Activated CD4-positive, alpha-beta memory T cell treated with anti-CD3 and anti-CD28 coated beads for 36 hours (primary cell): ENCODE measurements at regions not wholly inside any gene's neighbourhood (a gene's known extent, or its start where the extent isn't known, plus 50 kb on each side); places are given as distances from the start of the nearest gene placed in this dataset.

Experiments used
- CTCF ChIA-PET: fragments of 350-600 bp; sonication (Branson Sonifier 250); formaldehyde crosslinking; loops from one replicate; lab custom pipeline; 2021; ENCODE audit warnings: antibody characterized with exemption, inconsistent platforms; lab: Charles Lee
- POLR2A ChIA-PET: fragments of 350-600 bp; sonication (Branson Sonifier 250); formaldehyde crosslinking; loops from one replicate; lab custom pipeline; 2021; ENCODE audit warnings: antibody characterized with exemption; lab: Charles Lee
- DNase-seq: peaks from one replicate; pipeline ENCODE4 v3.0.0-alpha.2; 2020
- H3K27ac Mint-ChIP-seq: one replicate; pipeline ENCODE4 v1.8.0; 2021; ENCODE audit warnings: mixed read lengths
- H3K27me3 Mint-ChIP-seq: one replicate; pipeline ENCODE4 v1.8.0; 2021; ENCODE audit warnings: mixed read lengths
- H3K36me3 Mint-ChIP-seq: one replicate; pipeline ENCODE4 v1.8.0; 2021; ENCODE audit warnings: mixed read lengths
- H3K4me1 Mint-ChIP-seq: one replicate; pipeline ENCODE4 v1.8.0; 2021; ENCODE audit warnings: low read depth, mixed read lengths
- H3K4me3 Mint-ChIP-seq: one replicate; pipeline ENCODE4 v1.8.0; 2021; ENCODE audit warnings: mild to moderate bottlenecking, mixed read lengths
- H3K9me3 Mint-ChIP-seq: one replicate; pipeline ENCODE4 v1.8.0; 2021; ENCODE audit warnings: mixed read lengths
- intact Hi-C: fragments of 100-400 bp; cut with micrococcal nuclease; formaldehyde crosslinking; loops from one replicate; pipeline ENCODE4 v1.15.1; 2023

DNA sequence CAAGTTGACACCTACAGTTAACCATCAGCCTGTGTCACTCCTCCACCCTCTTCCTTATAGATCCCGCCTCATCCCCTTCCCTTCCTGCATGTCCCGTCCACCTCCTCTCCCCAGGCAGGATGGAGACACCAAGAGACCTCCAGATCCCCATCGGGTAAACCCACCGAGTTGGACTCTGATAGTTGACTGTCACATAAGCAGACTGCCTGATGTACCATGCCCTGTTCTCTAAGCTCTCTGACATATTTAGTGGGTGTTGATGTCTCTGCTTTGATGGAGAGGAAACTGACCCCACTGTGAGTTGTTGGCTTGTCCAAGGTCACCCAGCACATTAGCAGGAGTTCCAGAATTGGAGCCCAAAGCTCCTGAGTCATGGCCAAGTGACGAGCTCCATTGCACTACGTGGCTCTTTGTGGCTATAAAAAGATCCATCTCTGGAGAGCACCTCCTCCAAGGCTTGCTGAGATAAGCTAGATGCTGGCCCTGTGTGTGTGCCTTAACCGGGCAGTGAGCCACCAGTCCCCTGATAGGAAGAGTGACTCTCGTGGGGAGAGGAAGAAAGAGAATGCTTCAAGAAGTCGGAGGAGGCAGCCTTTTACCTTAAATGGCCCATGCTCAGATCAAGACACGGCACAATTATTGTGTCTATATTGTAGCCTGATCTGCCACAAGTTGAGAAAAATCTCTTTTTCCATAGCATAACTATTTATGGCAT lies 236.0 kb upstream of the ECI2 start:
- POLR2A ChIA-PET, result no interaction called here
- no peak for DNase-seq
- Mint-ChIP-seq H3K9me3 (no peaks in the 10 kb centered on the region), H3K27me3 (peaks cover 6% of the 10 kb centered on the region), H3K27ac (no peak overlapping the region), H3K36me3 (no peaks in the 10 kb centered on the region), H3K4me1 (no peaks in the 10 kb centered on the region), H3K4me3 (no peak overlapping the region)
- intact Hi-C loops, result no loop called here
- CTCF ChIA-PET, result no interaction called here

DNA sequence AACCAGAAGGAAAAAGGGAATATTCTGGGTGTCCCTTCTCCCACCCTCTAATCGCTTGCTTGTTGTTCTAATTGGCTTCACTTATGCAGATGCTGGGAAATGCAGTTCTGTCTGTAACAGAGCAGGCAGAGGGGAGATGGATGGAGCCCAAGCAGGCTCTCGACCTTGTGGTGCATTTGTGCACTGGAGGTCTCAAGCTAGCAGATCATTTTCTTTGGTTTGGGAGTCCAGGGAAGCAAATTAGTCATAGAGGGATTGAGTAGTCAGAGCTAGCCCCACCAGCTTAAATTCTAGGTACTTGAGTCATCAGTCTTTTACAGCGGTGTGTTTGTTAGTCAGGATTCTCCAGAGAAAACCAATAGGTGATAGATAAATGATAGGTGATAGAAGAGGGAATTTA lies 234.7 kb upstream of the ECI2 start:
- Mint-ChIP-seq H3K4me1 (no peaks in the 10 kb centered on the region), H3K4me3 (no peak overlapping the region), H3K27me3 (peaks cover 7% of the 10 kb centered on the region), H3K27ac (no peak overlapping the region), H3K9me3 (no peaks in the 10 kb centered on the region), H3K36me3 (no peaks in the 10 kb centered on the region)
- intact Hi-C loops, result no loop called here
- ChIA-PET CTCF (no interaction called here), POLR2A (no interaction called here)
- DNase-seq, result no peak

DNA sequence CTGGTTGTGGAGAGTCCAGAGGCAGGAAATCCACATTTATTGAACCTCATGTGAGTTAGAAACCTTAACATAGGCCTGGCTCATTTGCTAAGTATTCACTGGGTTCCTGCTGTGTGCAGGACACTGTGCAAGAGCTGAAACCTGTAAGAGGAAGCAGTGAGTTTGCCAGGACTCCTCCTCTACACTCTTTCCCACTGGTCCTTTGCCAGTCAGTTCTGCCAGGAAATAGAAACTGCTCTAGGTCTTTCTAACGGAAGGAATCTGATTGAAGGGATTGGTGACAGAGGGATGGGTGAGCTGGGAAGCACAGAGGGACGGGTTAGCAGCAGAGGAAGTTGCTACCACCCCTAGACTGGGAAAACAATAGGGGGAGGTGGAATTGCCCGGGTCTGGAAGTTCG lies 234.2 kb upstream of the ECI2 start:
- no peak for DNase-seq
- Mint-ChIP-seq H3K27me3 (peaks cover 7% of the 10 kb centered on the region), H3K27ac (no peak overlapping the region), H3K4me1 (no peaks in the 10 kb centered on the region), H3K9me3 (no peaks in the 10 kb centered on the region), H3K36me3 (no peaks in the 10 kb centered on the region), H3K4me3 (no peak overlapping the region)
- POLR2A ChIA-PET, result no interaction called here
- intact Hi-C loops, result no loop called here
- CTCF ChIA-PET, result no interaction called here

DNA sequence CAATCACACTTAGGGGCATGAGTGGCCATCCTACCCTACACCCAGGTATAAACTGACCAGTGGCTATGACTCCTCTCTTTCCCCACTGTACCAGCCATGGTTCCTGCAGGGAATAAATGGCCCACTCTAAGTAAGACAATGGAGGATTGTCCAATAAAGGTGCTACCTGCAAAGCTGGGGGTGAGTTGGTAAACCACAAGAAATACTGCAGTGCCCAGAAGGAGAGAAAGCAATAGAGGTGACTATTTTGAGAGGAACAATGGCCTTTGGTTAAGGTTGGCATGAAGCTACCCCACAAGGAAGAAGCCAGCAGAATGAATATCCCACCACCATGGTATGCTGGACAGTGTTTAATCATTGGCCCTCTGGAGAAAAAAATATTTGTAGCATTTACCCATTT lies 233.3 kb upstream of the ECI2 start:
- Mint-ChIP-seq H3K36me3 (no peaks in the 10 kb centered on the region), H3K9me3 (no peaks in the 10 kb centered on the region), H3K4me3 (no peak overlapping the region), H3K27me3 (peaks cover 6% of the 10 kb centered on the region), H3K27ac (no peak overlapping the region), H3K4me1 (no peaks in the 10 kb centered on the region)
- DNase-seq, result no peak
- POLR2A ChIA-PET, result no interaction called here
- CTCF ChIA-PET, result no interaction called here
- intact Hi-C loops, result no loop called here

DNA sequence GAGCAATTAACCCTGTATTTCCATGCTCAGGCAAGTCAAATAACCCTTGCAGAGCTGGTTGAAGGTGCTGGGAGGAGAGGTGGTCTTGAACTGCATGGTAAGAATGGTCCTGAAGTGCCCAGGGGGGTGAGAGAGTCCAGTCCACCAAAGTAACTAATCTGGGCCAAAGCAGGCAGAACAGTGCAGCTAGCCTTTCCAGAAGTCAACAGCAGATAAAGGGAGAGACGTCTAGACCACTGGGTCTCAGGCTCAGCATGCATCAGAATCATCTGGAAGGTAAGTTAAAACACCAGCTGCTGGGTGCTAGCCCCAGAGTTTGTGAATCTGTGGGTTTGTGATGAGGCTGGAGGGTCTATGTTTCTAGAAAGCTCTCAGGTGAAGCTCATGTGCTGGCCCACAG lies 232.3 kb upstream of the ECI2 start:
- no peak overlapping the region for H3K4me3 Mint-ChIP-seq
- peaks cover 6% of the 10 kb centered on the region for H3K27me3 Mint-ChIP-seq
- H3K27ac Mint-ChIP-seq, result no peak overlapping the region
- no peaks in the 10 kb centered on the region for H3K36me3 Mint-ChIP-seq
- no peaks in the 10 kb centered on the region for H3K4me1 Mint-ChIP-seq
- POLR2A ChIA-PET, result no interaction called here
- DNase-seq, result no peak
- intact Hi-C loops, result no loop called here
- H3K9me3 Mint-ChIP-seq, result no peaks in the 10 kb centered on the region
- CTCF ChIA-PET, result interaction anchor here (0.6 kb wide), 1 partner anchor 1764 kb away, joined by 3 read pairs; no protein-coding TSS in a partner anchor

DNA sequence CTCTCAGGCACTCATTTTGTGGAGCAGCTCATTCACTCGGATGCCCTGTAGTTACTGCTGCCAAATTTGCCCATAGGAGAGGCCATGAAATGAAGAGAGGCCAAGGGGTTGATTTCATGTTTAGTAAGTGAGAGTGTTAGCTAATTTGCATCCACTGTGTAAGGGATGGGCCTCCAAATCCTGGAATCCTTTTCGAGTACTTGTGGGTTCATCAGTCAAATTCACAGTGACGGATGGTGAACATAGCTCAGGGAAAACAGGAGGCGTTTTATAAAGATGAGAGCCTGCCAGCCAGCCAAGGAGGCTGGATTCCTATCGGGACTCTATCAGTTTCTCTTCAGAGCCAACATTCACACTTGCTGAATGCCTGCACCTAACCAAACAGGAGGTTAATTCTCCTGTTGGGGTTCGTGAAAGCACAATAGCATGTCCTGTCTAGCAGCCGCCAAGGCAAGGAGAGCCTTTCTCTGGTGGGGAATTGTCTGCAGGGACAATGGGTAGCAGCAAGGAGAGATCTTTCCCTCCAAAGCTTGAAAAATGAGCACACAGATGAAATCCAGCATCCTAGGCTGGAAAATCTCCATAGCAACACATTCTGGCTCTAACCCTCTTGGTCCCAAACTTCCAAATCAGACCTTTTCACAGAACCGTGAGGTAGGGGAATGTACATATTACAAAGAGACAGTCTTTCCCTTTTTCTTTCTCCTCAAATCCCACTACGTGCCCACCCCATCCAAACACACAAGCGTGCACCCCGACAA lies 231.4 kb upstream of the ECI2 start:
- no peak overlapping the region for H3K4me3 Mint-ChIP-seq
- intact Hi-C loops, result no loop called here
- no peaks in the 10 kb centered on the region for H3K4me1 Mint-ChIP-seq
- DNase-seq, result no peak
- ChIA-PET POLR2A (no interaction called here), CTCF (no interaction called here)
- no peak overlapping the region for H3K27ac Mint-ChIP-seq
- H3K36me3 Mint-ChIP-seq, result no peaks in the 10 kb centered on the region
- H3K27me3 Mint-ChIP-seq, result peaks cover 11% of the 10 kb centered on the region
- no peaks in the 10 kb centered on the region for H3K9me3 Mint-ChIP-seq

DNA sequence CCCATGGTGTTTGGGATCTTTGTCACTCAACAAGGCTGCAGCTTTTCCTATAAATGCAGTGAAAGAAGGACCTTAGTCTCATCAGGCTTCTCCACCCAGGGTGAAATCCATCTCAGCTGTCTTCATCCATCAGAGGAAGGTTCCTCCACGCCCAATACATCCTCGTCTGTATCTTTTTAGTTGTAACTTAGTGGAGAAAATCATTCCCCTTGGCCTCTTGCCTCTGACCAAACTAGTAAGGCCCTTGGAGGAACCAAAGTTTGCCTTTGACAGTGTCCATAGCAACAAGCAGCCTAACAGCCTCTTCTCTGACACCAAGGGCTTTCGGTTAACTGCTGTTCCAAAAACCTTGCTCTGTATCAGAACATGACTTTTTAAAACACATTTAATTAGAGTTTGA lies 230.3 kb upstream of the ECI2 start:
- Mint-ChIP-seq H3K9me3 (no peaks in the 10 kb centered on the region), H3K27me3 (peaks cover 11% of the 10 kb centered on the region), H3K27ac (no peak overlapping the region), H3K36me3 (no peaks in the 10 kb centered on the region), H3K4me3 (no peak overlapping the region), H3K4me1 (no peaks in the 10 kb centered on the region)
- POLR2A ChIA-PET, result no interaction called here
- no peak for DNase-seq
- CTCF ChIA-PET, result no interaction called here
- intact Hi-C loops, result no loop called here

DNA sequence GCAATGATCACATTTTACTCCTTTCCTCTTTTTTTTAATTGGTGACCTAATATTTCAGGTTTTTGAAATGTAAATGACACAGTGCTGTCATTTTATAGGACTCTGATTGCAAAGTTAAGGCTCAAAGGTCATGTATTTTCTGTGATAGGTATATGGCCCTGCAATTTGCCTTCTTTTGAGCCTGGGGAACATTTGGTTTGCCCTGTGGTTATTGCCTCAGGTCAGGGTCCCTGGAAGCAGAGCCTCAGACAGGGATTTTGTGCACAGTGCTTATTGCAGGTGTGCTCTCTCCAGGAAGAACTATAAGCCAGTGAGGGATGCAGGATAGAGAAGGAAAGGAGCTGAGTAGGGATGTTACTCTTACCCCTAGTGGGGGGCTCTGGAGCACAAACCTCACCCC lies 229.3 kb upstream of the ECI2 start:
- ChIA-PET CTCF (no interaction called here), POLR2A (no interaction called here)
- intact Hi-C loops, result no loop called here
- Mint-ChIP-seq H3K9me3 (no peaks in the 10 kb centered on the region), H3K4me1 (no peaks in the 10 kb centered on the region), H3K27ac (no peak overlapping the region), H3K27me3 (peaks cover 10% of the 10 kb centered on the region), H3K4me3 (no peak overlapping the region), H3K36me3 (no peaks in the 10 kb centered on the region)
- no peak for DNase-seq

DNA sequence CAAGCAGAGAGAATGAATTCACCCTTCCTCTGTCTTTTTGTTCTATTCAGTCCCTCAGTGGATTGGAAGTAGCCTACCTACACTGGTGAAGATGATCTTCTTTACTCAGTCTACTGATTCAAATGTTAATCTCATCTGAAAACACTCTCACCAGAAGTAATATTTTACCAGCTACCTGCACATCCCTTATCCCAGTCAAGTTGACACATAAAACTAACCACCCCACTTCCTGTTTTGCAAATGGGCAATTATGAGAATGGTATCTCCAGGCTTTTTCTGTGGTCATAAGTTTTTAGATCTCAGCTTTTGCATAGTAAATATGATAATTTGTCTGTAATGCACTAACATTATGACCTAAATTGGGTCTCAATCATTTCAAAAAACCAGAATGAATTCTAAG lies 228.8 kb upstream of the ECI2 start:
- CTCF ChIA-PET, result no interaction called here
- peaks cover 10% of the 10 kb centered on the region for H3K27me3 Mint-ChIP-seq
- H3K27ac Mint-ChIP-seq, result no peak overlapping the region
- intact Hi-C loops, result no loop called here
- H3K4me3 Mint-ChIP-seq, result no peak overlapping the region
- H3K36me3 Mint-ChIP-seq, result no peaks in the 10 kb centered on the region
- POLR2A ChIA-PET, result no interaction called here
- H3K9me3 Mint-ChIP-seq, result no peaks in the 10 kb centered on the region
- H3K4me1 Mint-ChIP-seq, result no peaks in the 10 kb centered on the region
- DNase-seq, result no peak

DNA sequence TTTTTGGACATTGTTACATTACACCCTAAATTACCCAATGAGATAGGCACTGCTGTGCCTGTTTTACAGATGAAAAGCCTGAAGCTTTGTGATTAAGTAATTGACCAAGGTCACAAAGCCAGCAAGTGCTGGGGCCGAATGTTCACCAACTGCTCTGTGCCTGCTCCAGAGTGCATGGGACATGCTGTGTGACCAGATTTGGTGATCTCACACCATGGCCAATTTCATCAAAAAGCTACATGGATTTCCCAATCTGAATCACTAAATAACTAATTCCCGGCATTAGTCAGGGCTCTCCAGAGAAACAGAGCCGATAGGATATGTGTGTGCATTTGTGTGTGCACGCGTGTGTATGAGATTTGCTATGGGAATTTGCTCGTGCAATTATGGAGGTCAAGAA lies 228.3 kb upstream of the ECI2 start:
- POLR2A ChIA-PET, result no interaction called here
- intact Hi-C loops, result no loop called here

DNA sequence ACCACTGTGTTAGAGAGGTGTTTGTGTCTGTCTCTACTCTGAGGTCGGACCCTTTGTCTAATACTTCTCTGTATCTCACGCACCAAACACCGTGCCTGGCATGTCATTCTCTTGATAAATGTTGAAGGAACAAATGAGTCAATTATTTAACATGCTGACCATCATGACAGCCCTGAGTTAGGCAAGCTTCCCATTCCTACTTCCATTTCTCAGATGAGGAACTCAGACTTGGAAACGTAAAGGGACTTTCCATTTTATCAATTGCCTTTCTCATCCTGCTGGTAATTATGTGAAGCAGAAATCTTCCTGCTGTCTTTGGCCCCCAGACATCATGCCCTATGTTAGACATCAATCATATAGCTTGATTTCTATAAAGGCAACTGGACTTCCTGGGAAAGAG lies 227.0 kb upstream of the ECI2 start:
- Mint-ChIP-seq H3K27me3 (peaks cover 10% of the 10 kb centered on the region), H3K27ac (no peak overlapping the region), H3K9me3 (no peaks in the 10 kb centered on the region), H3K4me1 (no peaks in the 10 kb centered on the region), H3K36me3 (no peaks in the 10 kb centered on the region), H3K4me3 (no peak overlapping the region)
- CTCF ChIA-PET, result no interaction called here
- POLR2A ChIA-PET, result no interaction called here
- no peak for DNase-seq
- intact Hi-C loops, result no loop called here

More for the DNA sequence above, 228.3 kb upstream of the ECI2 start:
- no peak overlapping the region for H3K27ac Mint-ChIP-seq
- no peak for DNase-seq
- CTCF ChIA-PET, result no interaction called here
- no peaks in the 10 kb centered on the region for H3K9me3 Mint-ChIP-seq
- no peak overlapping the region for H3K4me3 Mint-ChIP-seq
- H3K36me3 Mint-ChIP-seq, result no peaks in the 10 kb centered on the region
- peaks cover 10% of the 10 kb centered on the region for H3K27me3 Mint-ChIP-seq
- H3K4me1 Mint-ChIP-seq, result no peaks in the 10 kb centered on the region

DNA sequence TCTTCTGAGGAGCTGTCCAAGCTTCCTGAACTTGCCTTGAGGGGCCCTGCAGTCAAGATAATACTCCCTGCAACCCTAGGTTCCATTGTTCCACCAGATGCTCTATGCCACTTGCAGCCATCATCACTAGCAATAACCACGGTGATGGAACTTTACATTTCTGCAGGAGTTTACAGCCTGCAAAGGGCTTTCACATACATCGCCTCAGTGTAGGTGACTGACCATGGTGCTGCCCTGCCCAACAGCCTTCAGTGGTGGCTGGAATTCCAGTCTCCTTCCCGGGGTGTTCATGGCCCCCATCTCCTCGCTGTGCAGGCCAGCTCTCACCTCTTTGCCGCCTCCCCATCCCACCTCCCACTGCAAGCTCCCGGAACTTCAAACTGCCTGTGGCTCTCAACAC lies 225.5 kb upstream of the ECI2 start:
- CTCF ChIA-PET, result interaction anchor here (0.7 kb wide), 1 partner anchor 306 kb away, joined by 3 read pairs; no protein-coding TSS in a partner anchor
- no peak overlapping the region for H3K27ac Mint-ChIP-seq
- intact Hi-C loops, result no loop called here
- POLR2A ChIA-PET, result no interaction called here
- no peaks in the 10 kb centered on the region for H3K9me3 Mint-ChIP-seq
- H3K4me1 Mint-ChIP-seq, result no peaks in the 10 kb centered on the region
- no peaks in the 10 kb centered on the region for H3K36me3 Mint-ChIP-seq
- peaks cover 9% of the 10 kb centered on the region for H3K27me3 Mint-ChIP-seq
- H3K4me3 Mint-ChIP-seq, result no peak overlapping the region
- DNase-seq, result no peak
